ENCODE measurements at regions not wholly inside any gene's neighbourhood (a gene's known extent, or its start where the extent isn't known, plus 50 kb on each side); places are given as distances from the start of the nearest gene placed in this dataset.

GRCh38 chr7:109955986-109956385 is 1134.9 kb upstream of the LRRN3 start:
- CTCF ChIA-PET = no interaction called here
- Mint-ChIP-seq H3K4me3 (ENCODE audit: low read depth, unreplicated experiment) (no peak overlapping the region), H3K27ac (ENCODE audit: unreplicated experiment) (no peak overlapping the region), H3K36me3 (ENCODE audit: insufficient read depth, unreplicated experiment) (no peaks in the 10 kb centered on the region), H3K9me3 (ENCODE audit: low read depth, unreplicated experiment) (peaks cover 10% of the 10 kb centered on the region), H3K4me1 (ENCODE audit: low read depth, unreplicated experiment) (peaks cover 2% of the 10 kb centered on the region), H3K27me3 (ENCODE audit: unreplicated experiment) (no peaks in the 10 kb centered on the region)
- no peak for DNase-seq
- BruUV-seq (replicated peaks) = no TSS peak
- intact Hi-C loops (cut with micrococcal nuclease; ENCODE audit: unreplicated experiment) = no loop called here
- TF ChIP-seq, protein P1, sequence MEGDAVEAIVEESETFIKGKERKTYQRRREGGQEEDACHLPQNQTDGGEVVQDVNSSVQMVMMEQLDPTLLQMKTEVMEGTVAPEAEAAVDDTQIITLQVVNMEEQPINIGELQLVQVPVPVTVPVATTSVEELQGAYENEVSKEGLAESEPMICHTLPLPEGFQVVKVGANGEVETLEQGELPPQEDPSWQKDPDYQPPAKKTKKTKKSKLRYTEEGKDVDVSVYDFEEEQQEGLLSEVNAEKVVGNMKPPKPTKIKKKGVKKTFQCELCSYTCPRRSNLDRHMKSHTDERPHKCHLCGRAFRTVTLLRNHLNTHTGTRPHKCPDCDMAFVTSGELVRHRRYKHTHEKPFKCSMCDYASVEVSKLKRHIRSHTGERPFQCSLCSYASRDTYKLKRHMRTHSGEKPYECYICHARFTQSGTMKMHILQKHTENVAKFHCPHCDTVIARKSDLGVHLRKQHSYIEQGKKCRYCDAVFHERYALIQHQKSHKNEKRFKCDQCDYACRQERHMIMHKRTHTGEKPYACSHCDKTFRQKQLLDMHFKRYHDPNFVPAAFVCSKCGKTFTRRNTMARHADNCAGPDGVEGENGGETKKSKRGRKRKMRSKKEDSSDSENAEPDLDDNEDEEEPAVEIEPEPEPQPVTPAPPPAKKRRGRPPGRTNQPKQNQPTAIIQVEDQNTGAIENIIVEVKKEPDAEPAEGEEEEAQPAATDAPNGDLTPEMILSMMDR (IDR thresholded peaks at IDR 0.05; ENCODE audit: unreplicated experiment) = no peak

DNA sequence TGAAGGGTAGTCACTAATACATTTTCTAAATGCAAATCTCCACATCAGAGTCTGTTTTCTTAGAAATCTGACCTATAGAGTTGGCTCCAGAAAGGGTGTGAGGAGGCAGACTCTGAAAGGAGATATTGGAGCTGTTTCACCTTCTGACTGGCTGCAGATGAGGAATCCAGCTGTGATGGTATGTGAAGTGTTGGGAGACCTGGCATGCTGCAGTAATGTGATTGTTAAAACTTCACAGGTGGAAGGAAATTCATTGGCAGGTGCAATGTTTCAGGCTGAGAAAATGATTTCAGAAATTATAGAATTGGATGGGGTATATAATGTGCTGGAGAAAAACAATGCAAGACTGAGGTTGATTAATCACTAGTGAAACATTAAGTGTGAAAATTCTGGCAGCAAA is 1134.0 kb upstream of the LRRN3 start:
- Mint-ChIP-seq H3K27me3 (ENCODE audit: unreplicated experiment) (no peaks in the 10 kb centered on the region), H3K36me3 (ENCODE audit: insufficient read depth, unreplicated experiment) (no peaks in the 10 kb centered on the region), H3K4me1 (ENCODE audit: low read depth, unreplicated experiment) (no peaks in the 10 kb centered on the region), H3K9me3 (ENCODE audit: low read depth, unreplicated experiment) (peaks cover 10% of the 10 kb centered on the region), H3K4me3 (ENCODE audit: low read depth, unreplicated experiment) (no peak overlapping the region), H3K27ac (ENCODE audit: unreplicated experiment) (no peak overlapping the region)
- TF ChIP-seq, protein P1 (IDR thresholded peaks at IDR 0.05; ENCODE audit: unreplicated experiment) = no peak
- intact Hi-C loops (cut with micrococcal nuclease; ENCODE audit: unreplicated experiment) = no loop called here
- BruUV-seq (replicated peaks) = no TSS peak
- no peak for DNase-seq
- CTCF ChIA-PET = no interaction called here

GRCh38 chr7:109963741-109964140 is 1127.2 kb upstream of the LRRN3 start:
- no TSS peak for BruUV-seq (replicated peaks)
- H3K27ac Mint-ChIP-seq (ENCODE audit: unreplicated experiment) = no peak overlapping the region
- DNase-seq = no peak
- no peak overlapping the region for H3K4me3 Mint-ChIP-seq (ENCODE audit: low read depth, unreplicated experiment)
- CTCF ChIA-PET = no interaction called here
- no peaks in the 10 kb centered on the region for H3K27me3 Mint-ChIP-seq (ENCODE audit: unreplicated experiment)
- H3K9me3 Mint-ChIP-seq (ENCODE audit: low read depth, unreplicated experiment) = no peaks in the 10 kb centered on the region
- H3K4me1 Mint-ChIP-seq (ENCODE audit: low read depth, unreplicated experiment) = peaks cover 8% of the 10 kb centered on the region
- H3K36me3 Mint-ChIP-seq (ENCODE audit: insufficient read depth, unreplicated experiment) = no peaks in the 10 kb centered on the region
- intact Hi-C loops (cut with micrococcal nuclease; ENCODE audit: unreplicated experiment) = no loop called here
- TF ChIP-seq, protein P1 (IDR thresholded peaks at IDR 0.05; ENCODE audit: unreplicated experiment) = no peak

- H3K4me1 Mint-ChIP-seq (ENCODE audit: low read depth, unreplicated experiment) = peaks cover 8% of the 10 kb centered on the region
- no peaks in the 10 kb centered on the region for H3K9me3 Mint-ChIP-seq (ENCODE audit: low read depth, unreplicated experiment)
- intact Hi-C loops (cut with micrococcal nuclease; ENCODE audit: unreplicated experiment) = no loop called here
- DNase-seq = no peak
- TF ChIP-seq, protein P1 (IDR thresholded peaks at IDR 0.05; ENCODE audit: unreplicated experiment) = no peak
- H3K27me3 Mint-ChIP-seq (ENCODE audit: unreplicated experiment) = no peaks in the 10 kb centered on the region
- H3K36me3 Mint-ChIP-seq (ENCODE audit: insufficient read depth, unreplicated experiment) = no peaks in the 10 kb centered on the region
- H3K4me3 Mint-ChIP-seq (ENCODE audit: low read depth, unreplicated experiment) = no peak overlapping the region
- H3K27ac Mint-ChIP-seq (ENCODE audit: unreplicated experiment) = no peak overlapping the region
- CTCF ChIA-PET = no interaction called here
- no TSS peak for BruUV-seq (replicated peaks)
These were observed 1126.1 kb upstream of the LRRN3 start for GRCh38 chr7:109964780-109965179.

GRCh38 chr7:109967406-109967805 is 1123.5 kb upstream of the LRRN3 start:
- no peak for DNase-seq
- TF ChIP-seq, protein P1 (IDR thresholded peaks at IDR 0.05; ENCODE audit: unreplicated experiment) = no peak

More at GRCh38 chr7:109967406-109967805, 1123.5 kb upstream of the LRRN3 start:
- CTCF ChIA-PET = no interaction called here
- Mint-ChIP-seq H3K27me3 (ENCODE audit: unreplicated experiment) (no peaks in the 10 kb centered on the region), H3K9me3 (ENCODE audit: low read depth, unreplicated experiment) (no peaks in the 10 kb centered on the region), H3K27ac (ENCODE audit: unreplicated experiment) (no peak overlapping the region), H3K4me3 (ENCODE audit: low read depth, unreplicated experiment) (no peak overlapping the region), H3K36me3 (ENCODE audit: insufficient read depth, unreplicated experiment) (no peaks in the 10 kb centered on the region), H3K4me1 (ENCODE audit: low read depth, unreplicated experiment) (peaks cover 8% of the 10 kb centered on the region)
- intact Hi-C loops (cut with micrococcal nuclease; ENCODE audit: unreplicated experiment) = no loop called here
- no TSS peak for BruUV-seq (replicated peaks)
